HG02885 (cell line): ENCODE measurements at regions not wholly inside any gene's neighbourhood (a gene's known extent, or its start where the extent isn't known, plus 50 kb on each side); places are given as distances from the start of the nearest gene placed in this dataset.
"Not testable (repeated sequence)": the region's sequence is repeated elsewhere in the genome, so short reads cannot be mapped to it uniquely, and the experiment has no call there.

ENCODE experiments used
- ATAC-seq: cut with Tn5 transposase; IDR thresholded peaks from one replicate; pipeline ENCODE4 v1.9.1; 2021; ENCODE audit warnings: mild to moderate bottlenecking; ENCODE audit not compliant: unreplicated experiment, poor library complexity

- ATAC-seq, result no peak
Observed at GRCh38 chr2:128603411-128603924, 284.8 kb upstream of the HS6ST1 start.

DNA sequence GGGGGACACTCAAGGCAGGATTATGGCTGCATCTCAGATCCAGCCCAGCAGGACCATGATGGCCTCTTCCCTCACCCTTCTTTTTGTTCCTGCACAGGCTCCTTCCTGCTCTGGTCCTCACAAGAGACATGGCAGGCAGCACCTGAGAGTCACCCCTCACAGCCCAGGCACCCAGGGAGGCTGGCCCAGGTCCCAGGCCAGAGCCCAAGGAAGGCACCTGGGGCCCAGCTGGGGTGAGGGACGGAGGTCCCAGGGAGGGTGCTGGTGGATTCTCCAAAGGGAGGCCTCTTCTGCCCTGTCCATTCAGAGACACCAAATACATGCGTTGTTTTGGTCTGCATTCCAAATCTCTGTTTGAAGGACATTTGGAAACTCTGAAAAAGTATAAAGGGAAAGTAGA, 285.4 kb upstream of the HS6ST1 start:
- no peak for ATAC-seq

DNA sequence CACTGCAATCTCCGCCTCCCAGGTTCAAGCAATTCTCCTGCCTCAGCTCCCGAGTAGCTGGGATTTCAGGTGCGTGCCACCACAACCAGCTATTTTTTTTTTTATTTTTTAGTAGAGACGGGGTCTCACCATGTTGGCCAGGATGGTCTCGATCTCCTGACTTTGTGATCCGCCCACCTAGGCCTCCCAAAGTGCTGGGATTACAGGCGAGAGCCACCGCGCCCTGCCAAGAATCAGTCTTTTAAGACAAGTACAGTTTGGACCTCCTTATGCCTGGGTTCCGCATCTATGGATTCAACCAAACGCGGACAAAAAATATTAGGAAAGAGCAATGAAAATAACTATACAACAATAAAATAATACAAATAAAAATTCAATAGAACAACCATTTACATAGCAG, 285.9 kb upstream of the HS6ST1 start:
- not testable (repeated sequence) for ATAC-seq

- no peak for ATAC-seq
Observed at GRCh38 chr2:128605421-128605820, 286.8 kb upstream of the HS6ST1 start.

DNA sequence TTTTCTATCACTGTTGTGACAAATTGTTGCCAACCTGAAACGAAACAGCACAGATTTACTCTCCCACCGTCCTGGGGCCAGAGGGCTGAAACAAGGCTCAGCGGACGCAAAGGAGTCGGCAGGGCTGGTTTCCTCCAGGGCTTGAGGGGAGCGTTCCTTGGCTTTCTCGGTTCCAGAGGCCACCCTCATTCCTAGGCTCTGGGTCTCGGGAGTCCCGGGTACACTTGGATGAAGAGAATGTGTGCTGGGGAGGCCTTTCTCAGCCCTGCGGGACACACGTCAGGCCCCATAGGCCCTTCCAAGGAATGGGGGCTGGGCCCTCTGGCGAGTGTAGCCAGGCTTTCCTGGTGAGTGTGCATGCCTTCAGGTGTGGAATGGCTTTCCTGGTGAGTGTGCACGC, 287.3 kb upstream of the HS6ST1 start:
- ATAC-seq, result no peak

DNA sequence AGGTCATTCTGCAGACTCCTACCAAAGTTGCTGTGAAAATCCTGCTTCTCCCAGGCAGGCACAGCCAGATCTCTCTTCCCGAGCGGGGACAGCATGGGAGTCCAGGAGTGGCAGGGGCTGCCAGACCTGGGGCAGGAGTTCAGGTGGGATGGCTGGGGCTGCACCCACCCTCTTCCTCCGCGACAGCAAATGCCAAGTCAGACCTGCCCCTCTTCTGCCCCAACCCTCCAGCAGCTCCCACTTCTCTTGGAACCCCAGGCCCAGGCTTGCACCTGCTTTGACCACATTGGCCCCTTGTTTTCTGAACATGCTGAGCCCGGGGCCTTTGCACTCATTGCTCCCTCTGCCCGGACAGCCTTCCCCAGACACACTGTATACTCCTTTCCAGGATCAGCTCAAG, 288.2 kb upstream of the HS6ST1 start:
- no peak for ATAC-seq

GRCh38 chr2:128607440-128607839, 288.8 kb upstream of the HS6ST1 start:
- no peak for ATAC-seq

DNA sequence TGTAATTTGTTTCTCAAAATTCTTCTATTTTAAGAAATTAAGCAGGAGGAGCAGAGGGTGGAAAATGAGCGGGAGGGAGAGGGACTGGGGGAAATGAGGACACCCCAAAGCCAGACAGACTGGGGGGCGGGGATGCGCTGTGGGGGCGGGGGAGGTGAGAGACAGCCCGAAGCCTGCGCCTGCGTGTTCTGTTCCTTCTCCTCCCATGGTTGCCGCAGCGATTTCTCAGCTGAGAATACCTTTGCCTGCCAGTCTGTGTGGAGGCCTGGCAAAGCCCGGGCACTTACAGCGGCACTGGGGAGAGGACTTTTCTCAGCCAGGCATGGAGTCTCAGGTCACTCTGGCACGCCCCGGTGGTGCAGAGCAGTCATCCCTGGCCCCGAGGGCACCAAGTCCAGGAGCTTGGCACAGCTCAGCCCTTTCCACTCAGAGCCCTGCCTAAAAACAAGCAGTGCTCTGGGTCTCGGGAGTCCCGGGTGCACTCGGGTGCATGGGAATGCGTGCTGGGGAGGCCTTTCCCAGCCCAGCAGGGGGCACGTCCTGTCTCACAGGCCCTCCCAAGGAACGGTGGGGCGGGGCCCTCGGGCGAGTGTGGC, 289.3 kb upstream of the HS6ST1 start:
- ATAC-seq, result no peak

- ATAC-seq, result no peak
Observed at GRCh38 chr2:128608921-128609880, 290.5 kb upstream of the HS6ST1 start.

DNA sequence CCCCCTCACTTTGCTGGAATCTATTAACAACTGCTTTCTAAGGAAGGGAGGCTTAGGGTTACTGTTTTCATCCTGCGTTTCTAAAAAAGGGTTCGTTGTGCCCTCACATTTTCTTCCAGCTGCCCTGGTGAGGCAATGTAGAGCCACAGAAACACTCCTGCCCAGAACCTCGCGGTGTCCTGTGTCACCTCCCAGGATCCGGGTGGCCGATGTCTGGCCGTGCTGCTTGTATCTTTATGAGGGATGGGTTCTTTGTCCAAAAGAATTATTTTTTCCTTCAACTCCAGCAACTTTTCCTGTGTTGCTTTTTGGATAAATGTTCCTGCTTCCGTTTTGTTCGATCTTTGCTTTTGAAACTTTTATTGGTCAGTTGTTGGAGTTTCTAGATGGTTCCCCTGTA, 291.8 kb upstream of the HS6ST1 start:
- no peak for ATAC-seq

- ATAC-seq, result no peak
Observed at GRCh38 chr2:128611421-128612320, 293.0 kb upstream of the HS6ST1 start.

DNA sequence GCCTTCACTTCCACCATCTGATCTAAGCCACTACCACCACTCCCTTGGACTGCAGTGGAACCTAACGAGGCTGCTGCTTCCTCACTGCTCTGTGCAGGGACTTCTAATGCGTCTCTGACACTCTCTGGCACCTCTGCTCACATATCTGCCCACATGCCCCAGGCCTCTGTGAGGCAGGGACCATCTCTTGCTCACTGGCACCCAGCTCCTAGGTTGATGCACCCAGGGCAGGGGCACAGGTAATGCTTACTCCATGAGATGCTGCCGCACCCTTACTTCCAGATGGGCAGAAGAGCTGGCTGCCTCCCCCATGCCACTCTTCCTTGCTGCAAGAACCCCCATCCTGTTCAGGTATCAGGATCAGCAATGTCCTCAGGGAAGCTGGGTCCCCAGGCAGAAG, 294.0 kb upstream of the HS6ST1 start:
- no peak for ATAC-seq

- ATAC-seq, result no peak
Observed at GRCh38 chr2:128613351-128613750, 294.7 kb upstream of the HS6ST1 start.

GRCh38 chr2:128613876-128614275, 295.2 kb upstream of the HS6ST1 start:
- no peak for ATAC-seq

- not testable (repeated sequence) for ATAC-seq
Observed at GRCh38 chr2:128614907-128615306, 296.2 kb upstream of the HS6ST1 start.

DNA sequence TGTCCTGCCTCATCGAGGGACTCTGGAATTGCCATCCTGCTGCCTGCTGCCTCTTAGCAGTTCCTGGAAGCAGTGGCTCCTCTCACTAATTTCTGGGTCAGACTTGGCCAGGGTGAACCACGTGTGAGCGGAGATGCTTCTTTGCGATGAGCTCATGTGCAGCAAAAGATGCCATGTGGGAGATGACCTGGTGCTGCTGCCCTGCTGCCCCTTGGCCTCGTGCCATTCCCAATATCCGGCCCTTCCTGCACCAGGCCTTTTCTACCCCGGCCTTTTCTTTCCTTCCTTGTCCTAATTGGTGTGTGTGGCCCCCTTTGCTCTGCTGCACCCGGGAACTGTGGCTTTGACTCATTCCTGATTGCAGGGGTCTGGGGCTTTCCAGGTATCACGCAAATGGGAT, 296.9 kb upstream of the HS6ST1 start:
- no peak for ATAC-seq

DNA sequence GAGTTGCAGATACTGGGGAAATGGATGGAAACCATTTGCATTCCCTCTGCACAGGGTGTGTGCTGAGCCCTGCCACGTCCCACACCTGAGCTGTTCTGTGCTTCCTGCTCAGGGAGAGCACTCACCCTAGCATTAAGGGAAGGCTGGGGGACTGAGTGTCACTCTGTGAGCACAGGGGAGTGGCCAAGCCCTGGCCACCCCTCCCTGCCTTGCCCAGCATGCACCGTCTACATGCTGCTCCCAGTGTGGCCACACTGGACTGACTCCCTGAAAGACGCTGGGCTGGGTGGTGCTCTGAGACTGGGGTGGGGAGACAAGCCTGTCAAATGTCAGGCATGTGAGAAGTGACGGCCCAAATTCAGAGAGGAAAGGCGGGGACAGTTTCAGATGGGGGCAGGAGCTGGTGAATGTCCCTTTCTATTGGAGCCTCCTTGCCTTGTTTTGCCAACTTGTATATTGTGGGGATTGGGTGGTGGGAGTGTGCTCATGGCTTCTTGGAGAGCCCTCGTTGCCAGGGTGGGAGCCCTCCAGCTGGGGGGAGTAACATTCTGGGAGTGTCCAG, 298.4 kb upstream of the HS6ST1 start:
- ATAC-seq, result no peak

GRCh38 chr2:128617661-128618060, 299.0 kb upstream of the HS6ST1 start:
- ATAC-seq, result no peak

DNA sequence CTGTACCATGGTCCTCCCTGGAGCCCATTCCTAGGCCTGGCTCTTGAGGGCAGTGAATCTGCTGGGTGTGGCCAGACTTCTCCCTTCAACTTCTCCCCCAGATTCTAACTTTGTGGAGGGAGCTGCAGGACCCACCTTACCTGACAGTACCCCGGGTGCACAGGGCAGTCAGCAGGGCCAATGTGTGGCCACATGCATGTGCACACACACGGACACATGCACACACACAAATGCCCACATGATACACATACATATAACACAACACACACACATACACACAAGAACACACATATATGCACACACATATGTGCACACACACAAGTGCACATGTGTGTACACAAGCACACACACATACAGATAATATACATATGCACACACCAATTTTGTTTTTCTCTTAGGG, 300.0 kb upstream of the HS6ST1 start:
- no peak for ATAC-seq
